ENCODE measurements at regions not wholly inside any gene's neighbourhood (a gene's known extent, or its start where the extent isn't known, plus 50 kb on each side); places are given as distances from the start of the nearest gene placed in this dataset.
A peak's percentile ranks its signal among the peaks of the same experiment; 100 is the strongest.

DNA sequence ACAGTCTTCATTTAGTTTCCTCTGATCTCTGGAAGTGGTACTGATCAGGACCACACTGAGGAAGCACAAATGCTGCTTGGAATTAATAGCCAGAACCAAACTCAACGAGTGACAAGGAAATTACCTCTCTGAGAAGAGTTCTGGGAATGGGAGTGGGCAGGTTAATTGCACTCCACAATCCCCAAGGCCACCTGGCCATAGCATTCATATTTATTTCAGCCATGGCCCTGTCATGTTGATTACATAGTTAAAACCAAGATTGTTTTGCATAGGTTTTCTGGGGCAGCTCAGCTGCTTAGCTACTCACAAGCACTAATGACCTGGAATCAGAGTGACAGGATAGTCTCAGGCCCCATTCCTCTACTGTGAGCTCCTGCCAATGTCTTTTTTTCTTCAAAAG lies 230.2 kb upstream of the RIMS1 start:
- ATAC-seq, result no peak
- TF ChIP-seq RARB (CRISPR knock-in tag; IDR thresholded peaks at IDR 0.05) (no peak), ZNF565 (CRISPR knock-in tag; conservative IDR thresholded peaks at IDR 0.05; ENCODE audit: low read depth) (no peak), CSDC2 (CRISPR knock-in tag; IDR thresholded peaks at IDR 0.05) (no peak), ESRRG (CRISPR knock-in tag; IDR thresholded peaks at IDR 0.05) (no peak), TCF4 (CRISPR knock-in tag; IDR thresholded peaks at IDR 0.05; ENCODE audit: borderline replicate concordance) (no peak), ISL1 (CRISPR knock-in tag; IDR thresholded peaks at IDR 0.05) (no peak), PPARA (CRISPR knock-in tag; IDR thresholded peaks at IDR 0.05; ENCODE audit: borderline replicate concordance) (no peak), TOX (CRISPR knock-in tag; IDR thresholded peaks at IDR 0.05; ENCODE audit: borderline replicate concordance) (no peak), OSR1 (CRISPR knock-in tag; IDR thresholded peaks at IDR 0.05) (no peak), BACH2 (CRISPR knock-in tag; IDR thresholded peaks at IDR 0.05; ENCODE audit: borderline replicate concordance) (no peak), POU6F1 (CRISPR knock-in tag; IDR thresholded peaks at IDR 0.05; ENCODE audit: borderline replicate concordance, low read depth) (no peak), ZNF70 (CRISPR knock-in tag; IDR thresholded peaks at IDR 0.05) (no peak), ZNF8 (CRISPR knock-in tag; IDR thresholded peaks at IDR 0.05) (no peak), SNAI2 (CRISPR knock-in tag; IDR thresholded peaks at IDR 0.05) (no peak), ZFP3 (CRISPR knock-in tag; IDR thresholded peaks at IDR 0.05) (no peak)
- TF ChIP-seq, protein P1, sequence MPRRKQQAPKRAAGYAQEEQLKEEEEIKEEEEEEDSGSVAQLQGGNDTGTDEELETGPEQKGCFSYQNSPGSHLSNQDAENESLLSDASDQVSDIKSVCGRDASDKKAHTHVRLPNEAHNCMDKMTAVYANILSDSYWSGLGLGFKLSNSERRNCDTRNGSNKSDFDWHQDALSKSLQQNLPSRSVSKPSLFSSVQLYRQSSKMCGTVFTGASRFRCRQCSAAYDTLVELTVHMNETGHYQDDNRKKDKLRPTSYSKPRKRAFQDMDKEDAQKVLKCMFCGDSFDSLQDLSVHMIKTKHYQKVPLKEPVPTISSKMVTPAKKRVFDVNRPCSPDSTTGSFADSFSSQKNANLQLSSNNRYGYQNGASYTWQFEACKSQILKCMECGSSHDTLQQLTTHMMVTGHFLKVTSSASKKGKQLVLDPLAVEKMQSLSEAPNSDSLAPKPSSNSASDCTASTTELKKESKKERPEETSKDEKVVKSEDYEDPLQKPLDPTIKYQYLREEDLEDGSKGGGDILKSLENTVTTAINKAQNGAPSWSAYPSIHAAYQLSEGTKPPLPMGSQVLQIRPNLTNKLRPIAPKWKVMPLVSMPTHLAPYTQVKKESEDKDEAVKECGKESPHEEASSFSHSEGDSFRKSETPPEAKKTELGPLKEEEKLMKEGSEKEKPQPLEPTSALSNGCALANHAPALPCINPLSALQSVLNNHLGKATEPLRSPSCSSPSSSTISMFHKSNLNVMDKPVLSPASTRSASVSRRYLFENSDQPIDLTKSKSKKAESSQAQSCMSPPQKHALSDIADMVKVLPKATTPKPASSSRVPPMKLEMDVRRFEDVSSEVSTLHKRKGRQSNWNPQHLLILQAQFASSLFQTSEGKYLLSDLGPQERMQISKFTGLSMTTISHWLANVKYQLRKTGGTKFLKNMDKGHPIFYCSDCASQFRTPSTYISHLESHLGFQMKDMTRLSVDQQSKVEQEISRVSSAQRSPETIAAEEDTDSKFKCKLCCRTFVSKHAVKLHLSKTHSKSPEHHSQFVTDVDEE (CRISPR knock-in tag; IDR thresholded peaks at IDR 0.05), result no peak
- TF ChIP-seq, protein P2, sequence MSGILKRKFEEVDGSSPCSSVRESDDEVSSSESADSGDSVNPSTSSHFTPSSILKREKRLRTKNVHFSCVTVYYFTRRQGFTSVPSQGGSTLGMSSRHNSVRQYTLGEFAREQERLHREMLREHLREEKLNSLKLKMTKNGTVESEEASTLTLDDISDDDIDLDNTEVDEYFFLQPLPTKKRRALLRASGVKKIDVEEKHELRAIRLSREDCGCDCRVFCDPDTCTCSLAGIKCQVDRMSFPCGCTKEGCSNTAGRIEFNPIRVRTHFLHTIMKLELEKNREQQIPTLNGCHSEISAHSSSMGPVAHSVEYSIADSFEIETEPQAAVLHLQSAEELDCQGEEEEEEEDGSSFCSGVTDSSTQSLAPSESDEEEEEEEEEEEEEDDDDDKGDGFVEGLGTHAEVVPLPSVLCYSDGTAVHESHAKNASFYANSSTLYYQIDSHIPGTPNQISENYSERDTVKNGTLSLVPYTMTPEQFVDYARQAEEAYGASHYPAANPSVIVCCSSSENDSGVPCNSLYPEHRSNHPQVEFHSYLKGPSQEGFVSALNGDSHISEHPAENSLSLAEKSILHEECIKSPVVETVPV (CRISPR knock-in tag; IDR thresholded peaks at IDR 0.05), result no peak
- TF ChIP-seq, protein P3, sequence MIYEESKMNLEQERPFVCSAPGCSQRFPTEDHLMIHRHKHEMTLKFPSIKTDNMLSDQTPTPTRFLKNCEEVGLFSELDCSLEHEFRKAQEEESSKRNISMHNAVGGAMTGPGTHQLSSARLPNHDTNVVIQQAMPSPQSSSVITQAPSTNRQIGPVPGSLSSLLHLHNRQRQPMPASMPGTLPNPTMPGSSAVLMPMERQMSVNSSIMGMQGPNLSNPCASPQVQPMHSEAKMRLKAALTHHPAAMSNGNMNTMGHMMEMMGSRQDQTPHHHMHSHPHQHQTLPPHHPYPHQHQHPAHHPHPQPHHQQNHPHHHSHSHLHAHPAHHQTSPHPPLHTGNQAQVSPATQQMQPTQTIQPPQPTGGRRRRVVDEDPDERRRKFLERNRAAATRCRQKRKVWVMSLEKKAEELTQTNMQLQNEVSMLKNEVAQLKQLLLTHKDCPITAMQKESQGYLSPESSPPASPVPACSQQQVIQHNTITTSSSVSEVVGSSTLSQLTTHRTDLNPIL (CRISPR knock-in tag; IDR thresholded peaks at IDR 0.05; ENCODE audit: low read depth), result no peak
- TF ChIP-seq, protein P4, sequence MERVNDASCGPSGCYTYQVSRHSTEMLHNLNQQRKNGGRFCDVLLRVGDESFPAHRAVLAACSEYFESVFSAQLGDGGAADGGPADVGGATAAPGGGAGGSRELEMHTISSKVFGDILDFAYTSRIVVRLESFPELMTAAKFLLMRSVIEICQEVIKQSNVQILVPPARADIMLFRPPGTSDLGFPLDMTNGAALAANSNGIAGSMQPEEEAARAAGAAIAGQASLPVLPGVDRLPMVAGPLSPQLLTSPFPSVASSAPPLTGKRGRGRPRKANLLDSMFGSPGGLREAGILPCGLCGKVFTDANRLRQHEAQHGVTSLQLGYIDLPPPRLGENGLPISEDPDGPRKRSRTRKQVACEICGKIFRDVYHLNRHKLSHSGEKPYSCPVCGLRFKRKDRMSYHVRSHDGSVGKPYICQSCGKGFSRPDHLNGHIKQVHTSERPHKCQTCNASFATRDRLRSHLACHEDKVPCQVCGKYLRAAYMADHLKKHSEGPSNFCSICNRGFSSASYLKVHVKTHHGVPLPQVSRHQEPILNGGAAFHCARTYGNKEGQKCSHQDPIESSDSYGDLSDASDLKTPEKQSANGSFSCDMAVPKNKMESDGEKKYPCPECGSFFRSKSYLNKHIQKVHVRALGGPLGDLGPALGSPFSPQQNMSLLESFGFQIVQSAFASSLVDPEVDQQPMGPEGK (CRISPR knock-in tag; IDR thresholded peaks at IDR 0.05; ENCODE audit: borderline replicate concordance), result no peak

- TF ChIP-seq ISL1 (CRISPR knock-in tag; IDR thresholded peaks at IDR 0.05), result peak; percentile 65
- TF ChIP-seq, protein P3 (CRISPR knock-in tag; IDR thresholded peaks at IDR 0.05; ENCODE audit: low read depth), result no peak
- no peak for TF ChIP-seq ZFP30 (CRISPR knock-in tag; IDR thresholded peaks at IDR 0.05)
- TF ChIP-seq POU6F1 (CRISPR knock-in tag; IDR thresholded peaks at IDR 0.05; ENCODE audit: borderline replicate concordance, low read depth), result no peak
These were observed 220.4 kb upstream of the RIMS1 start for GRCh38 chr6:71665931-71666330.

More at GRCh38 chr6:71665931-71666330, 220.4 kb upstream of the RIMS1 start:
- ATAC-seq, result no peak

All from SK-N-SH treated with all-trans-retinoic acid at 6 μM for 48 hours (cell line).